HG02588 (cell line): ENCODE measurements at regions not wholly inside any gene's neighbourhood (a gene's known extent, or its start where the extent isn't known, plus 50 kb on each side); places are given as distances from the start of the nearest gene placed in this dataset.
"Not testable (repeated sequence)": the region's sequence is repeated elsewhere in the genome, so short reads cannot be mapped to it uniquely, and the experiment has no call there.

ENCODE experiments used
- ATAC-seq: cut with Tn5 transposase; IDR thresholded peaks from one replicate; pipeline ENCODE4 v1.9.1; 2021; ENCODE audit warnings: mild to moderate bottlenecking, moderate library complexity; ENCODE audit not compliant: unreplicated experiment

GRCh38 chr1:14246471-14246870 lies 352.0 kb upstream of the KAZN start:
- ATAC-seq = no peak

GRCh38 chr1:14247666-14248065 lies 350.8 kb upstream of the KAZN start:
- ATAC-seq = no peak

- no peak for ATAC-seq
Observed at GRCh38 chr1:14251871-14252270, 346.6 kb upstream of the KAZN start.

GRCh38 chr1:14253676-14254075 lies 344.8 kb upstream of the KAZN start:
- no peak for ATAC-seq

GRCh38 chr1:14254251-14254650 lies 344.2 kb upstream of the KAZN start:
- ATAC-seq = no peak

DNA sequence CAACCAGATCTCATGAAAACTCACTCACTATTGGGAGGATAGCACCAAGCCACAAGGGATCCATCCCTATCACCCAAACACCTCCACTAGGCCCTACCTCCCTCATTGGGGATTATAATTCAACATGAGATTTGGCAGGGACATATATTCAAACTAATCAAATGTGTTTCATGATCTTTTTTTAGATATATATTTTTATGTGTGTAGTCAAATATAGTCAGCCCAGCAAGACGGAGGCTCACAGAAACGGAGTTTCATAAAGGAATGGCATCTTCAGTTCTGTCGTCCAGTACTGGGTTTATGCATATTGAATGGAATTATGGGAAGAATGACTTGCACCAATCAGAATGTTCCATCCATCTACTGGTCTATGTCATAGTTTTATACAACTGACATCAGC lies 343.3 kb upstream of the KAZN start:
- no peak for ATAC-seq

DNA sequence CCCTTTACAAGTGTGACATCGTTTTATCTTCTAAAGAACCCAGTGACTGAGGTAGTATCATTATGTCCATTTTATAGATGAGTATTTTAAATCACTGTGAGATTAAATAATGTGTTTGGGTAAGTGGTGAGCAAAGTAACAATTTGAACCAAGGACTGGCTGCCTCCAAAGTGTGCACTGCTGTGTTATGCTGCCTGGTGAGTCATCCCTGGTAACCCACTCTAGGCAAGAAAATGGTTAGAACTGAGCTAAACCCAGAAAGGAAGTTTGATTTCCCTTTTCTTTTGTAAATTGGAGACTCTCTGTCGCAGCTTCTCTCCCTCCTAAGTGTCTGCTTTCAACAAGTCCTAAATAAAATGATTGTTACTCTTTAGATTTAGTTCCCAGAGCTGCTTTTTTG lies 342.8 kb upstream of the KAZN start:
- no peak for ATAC-seq

GRCh38 chr1:14259191-14259757 lies 339.2 kb upstream of the KAZN start:
- no peak for ATAC-seq

DNA sequence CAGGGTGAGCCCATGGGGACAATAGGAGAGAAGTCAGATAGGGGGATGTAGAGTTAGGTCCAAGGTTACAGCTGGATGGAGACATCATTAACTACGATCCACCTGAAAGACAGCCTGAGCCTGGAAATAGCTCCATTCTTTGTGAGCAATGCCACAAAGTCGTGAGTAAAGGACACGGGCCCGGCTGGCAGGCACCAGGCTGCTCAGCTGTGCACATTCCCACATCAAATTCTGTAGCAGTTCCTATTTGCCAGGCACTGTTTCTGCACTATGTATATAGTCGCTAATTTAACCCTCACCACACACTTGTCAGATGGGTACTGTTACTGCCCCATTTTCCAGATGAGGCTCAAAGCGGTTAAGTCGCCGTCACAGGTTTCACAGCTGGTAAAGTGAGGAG lies 338.0 kb upstream of the KAZN start:
- ATAC-seq = no peak

GRCh38 chr1:14261395-14261794 lies 337.1 kb upstream of the KAZN start:
- ATAC-seq = no peak

GRCh38 chr1:14262637-14263036 lies 335.8 kb upstream of the KAZN start:
- no peak for ATAC-seq

GRCh38 chr1:14263225-14263624 lies 335.3 kb upstream of the KAZN start:
- no peak for ATAC-seq

DNA sequence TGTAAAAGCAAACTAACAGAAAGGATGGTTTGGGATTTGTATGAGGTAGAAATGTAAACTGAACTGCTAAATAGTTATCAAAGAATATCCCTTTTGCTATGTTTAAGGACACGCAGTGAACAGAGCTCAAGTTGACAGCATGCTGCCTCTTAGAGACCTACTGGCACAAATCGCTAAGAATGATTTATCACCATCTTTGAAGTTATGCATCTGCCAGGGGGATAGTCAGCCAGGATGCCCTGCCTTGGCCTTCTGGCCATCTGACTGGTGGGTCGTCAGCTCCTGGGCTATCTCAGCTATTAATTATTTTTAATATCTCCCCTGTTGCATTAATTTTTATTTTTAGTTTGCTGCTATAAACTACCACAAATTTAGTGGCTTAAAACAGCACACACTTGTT lies 334.8 kb upstream of the KAZN start:
- no peak for ATAC-seq

- no peak for ATAC-seq
Observed at GRCh38 chr1:14265495-14265894, 333.0 kb upstream of the KAZN start.

GRCh38 chr1:14267991-14268390 lies 330.5 kb upstream of the KAZN start:
- ATAC-seq = no peak

- ATAC-seq = no peak
Observed at GRCh38 chr1:14270821-14271220, 327.7 kb upstream of the KAZN start.

- ATAC-seq = no peak
Observed at GRCh38 chr1:14273811-14274210, 324.7 kb upstream of the KAZN start.

- not testable (repeated sequence) for ATAC-seq
Observed at GRCh38 chr1:14279891-14280290, 318.6 kb upstream of the KAZN start.

GRCh38 chr1:14280909-14281308 lies 317.6 kb upstream of the KAZN start:
- no peak for ATAC-seq

DNA sequence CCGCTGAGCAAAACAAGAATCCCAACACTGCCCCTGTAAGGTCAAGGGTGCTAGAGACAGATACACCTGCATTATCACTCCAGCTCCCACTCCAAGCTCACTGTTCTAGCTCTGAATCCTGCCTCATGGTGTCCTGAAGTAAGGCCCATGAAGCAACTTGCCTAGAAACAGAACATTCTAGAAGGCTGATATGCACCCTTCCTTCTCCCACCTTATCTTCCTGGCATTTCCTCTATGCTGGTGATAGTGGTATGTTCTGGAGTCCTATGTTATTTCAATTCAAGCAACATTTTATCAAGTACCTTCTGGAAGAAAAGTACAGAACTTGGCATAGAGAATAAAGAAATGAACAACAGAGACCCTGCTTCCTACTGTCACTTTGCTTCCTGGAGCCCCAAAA lies 317.1 kb upstream of the KAZN start:
- ATAC-seq = no peak

GRCh38 chr1:14282707-14283106 lies 315.8 kb upstream of the KAZN start:
- no peak for ATAC-seq

DNA sequence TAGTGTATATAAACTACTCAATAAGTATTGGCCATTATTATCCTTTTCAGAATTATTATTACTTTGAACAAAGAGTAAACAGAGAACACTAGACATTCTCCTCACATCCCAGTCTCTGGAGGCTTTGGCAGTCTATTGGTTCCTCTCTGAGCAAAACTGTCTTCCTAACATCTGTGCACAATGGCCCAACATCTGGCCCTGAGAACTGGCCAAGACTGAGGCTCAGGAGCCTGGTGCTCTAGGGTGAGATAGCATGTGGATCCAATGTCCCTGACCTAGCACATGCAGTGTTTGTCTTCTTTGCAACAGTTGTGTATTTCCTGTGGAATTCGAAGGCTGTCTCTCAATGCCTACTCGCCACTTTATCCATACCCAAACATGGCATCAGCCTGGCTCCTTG lies 313.2 kb upstream of the KAZN start:
- no peak for ATAC-seq

- ATAC-seq = not testable (repeated sequence)
Observed at GRCh38 chr1:14291182-14291581, 307.3 kb upstream of the KAZN start.

GRCh38 chr1:14292520-14292919 lies 306.0 kb upstream of the KAZN start:
- ATAC-seq = no peak
